ENCODE measurements at regions not wholly inside any gene's neighbourhood (a gene's known extent, or its start where the extent isn't known, plus 50 kb on each side); places are given as distances from the start of the nearest gene placed in this dataset.

- TF ChIP-seq CTCF (IDR thresholded peaks at IDR 0.05; ENCODE audit: insufficient read depth, low read length) (no peak), POLR2AphosphoS5 (IDR thresholded peaks at IDR 0.05; ENCODE audit: low read depth) (no peak), SPI1 (IDR thresholded peaks at IDR 0.05; ENCODE audit: borderline replicate concordance, low read depth) (no peak), REST (IDR thresholded peaks at IDR 0.05; ENCODE audit: insufficient replicate concordance, low read depth) (no peak), GABPA (IDR thresholded peaks at IDR 0.05; ENCODE audit: low read depth) (no peak)
Observed at GRCh38 chr2:15814946-15815345, 125.4 kb upstream of the MYCN start.

All from HL-60 (cell line).